H1 (cell line): ENCODE measurements at regions not wholly inside any gene's neighbourhood (a gene's known extent, or its start where the extent isn't known, plus 50 kb on each side); places are given as distances from the start of the nearest gene placed in this dataset.

ENCODE experiments used
- CTCF ChIA-PET: fragments of 300-600 bp; sonication (Branson Sonifier 250); formaldehyde crosslinking; loops from one replicate; lab custom pipeline; 2021; ENCODE audit not compliant: partially characterized antibody; lab: Charles Lee
- POLR2A ChIA-PET: fragments of 300-600 bp; sonication (Branson Sonifier 250); formaldehyde crosslinking; loops from one replicate; lab custom pipeline; 2021; ENCODE audit warnings: inconsistent platforms; ENCODE audit not compliant: partially characterized antibody; lab: Charles Lee
- DNase-seq, 2 experiments: peaks; one replicate each; pipeline versions ENCODE4 v3.0.0 to v3.0.0-alpha.2; 2010 to 2022; ENCODE audit warnings: low spot score in 2 of 2, low read depth in 1 of 2, mixed read lengths in 1 of 2
- FAIRE-seq: peaks from 2 replicates; lab custom pipeline; 2011; peaks lifted over from hg19 to GRCh38; lab: Jason Lieb, UNC
- H2AFZ ChIP-seq: 2 replicates; pipeline ENCODE4 v1.8.1; 2012; ENCODE audit warnings: low read length, inconsistent platforms
- H2AK5ac ChIP-seq: 2 replicates; pipeline ENCODE4 v1.6.1; 2013; ENCODE audit warnings: low read depth, low read length
- H2BK120ac ChIP-seq: replicated peaks from 2 replicates; pipeline ENCODE3; 2013; ENCODE audit warnings: low read depth, low read length, inconsistent platforms
- H2BK12ac ChIP-seq: 2 replicates; pipeline ENCODE4 v1.6.1; 2013; ENCODE audit warnings: low read depth, low read length
- H2BK15ac ChIP-seq: 2 replicates; pipeline ENCODE4 v1.6.1; 2013; ENCODE audit warnings: low read length
- H2BK20ac ChIP-seq: 2 replicates; pipeline ENCODE4 v1.6.1; 2013; ENCODE audit warnings: low read length
- H2BK5ac ChIP-seq: 2 replicates; pipeline ENCODE4 v1.6.1; 2013; ENCODE audit warnings: low read depth, low read length
- H3K14ac ChIP-seq: 2 replicates; pipeline ENCODE4 v1.6.1; 2013; ENCODE audit warnings: inconsistent platforms; ENCODE audit not compliant: insufficient read length
- H3K18ac ChIP-seq: 2 replicates; pipeline ENCODE4 v1.6.1; 2013; ENCODE audit warnings: low read length; ENCODE audit errors: extremely low read depth
- H3K23ac ChIP-seq: 2 replicates; pipeline ENCODE4 v1.6.1; 2013; ENCODE audit warnings: inconsistent platforms; ENCODE audit not compliant: insufficient read length
- H3K23me2 ChIP-seq: 2 replicates; pipeline ENCODE4 v1.6.1; 2013; ENCODE audit warnings: low read depth, low read length
- H3K27ac ChIP-seq: 2 replicates; pipeline ENCODE4 v1.6.1; 2011; ENCODE audit warnings: low read depth, low read length, inconsistent platforms
- H3K27me3 ChIP-seq, 4 experiments: replicated peaks in 1 of 4; 1 replicate in 1 of 4; 2 replicates in 3 of 4; pipeline versions ENCODE4 v1.6.1 to v1.8.1; 2011 to 2013; ENCODE audit warnings: low read length in 3 of 4, mild to moderate bottlenecking in 3 of 4, inconsistent platforms in 2 of 4, mixed read lengths in 2 of 4, moderate library complexity in 1 of 4; ENCODE audit not compliant: control insufficient read depth in 3 of 4, insufficient read depth in 3 of 4; ENCODE audit errors: extremely low read depth in 1 of 4
- H3K36me3 ChIP-seq, 4 experiments: 2 replicates each; pipeline versions ENCODE4 v1.6.1 to v1.8.1; 2011 to 2013; ENCODE audit warnings: mild to moderate bottlenecking in 4 of 4, low read length in 3 of 4, moderate library complexity in 2 of 4, control low read depth in 1 of 4, inconsistent platforms in 1 of 4; ENCODE audit not compliant: insufficient read depth in 4 of 4, control insufficient read depth in 2 of 4
- H3K4ac ChIP-seq: replicated peaks from 2 replicates; pipeline ENCODE3; 2013; ENCODE audit warnings: low read length, low read depth, mixed read lengths, inconsistent platforms; ENCODE audit not compliant: insufficient read length
- H3K4me1 ChIP-seq, 4 experiments: replicated peaks in 1 of 4; 1 replicate in 1 of 4; 2 replicates in 3 of 4; pipeline versions ENCODE4 v1.6.1 to v1.8.1; 2011 to 2013; ENCODE audit warnings: low read length in 3 of 4, inconsistent platforms in 2 of 4, mixed read lengths in 1 of 4; ENCODE audit not compliant: insufficient read depth in 4 of 4, control insufficient read depth in 3 of 4
- H3K4me2 ChIP-seq, 2 experiments: 2 replicates each; pipeline versions ENCODE4 v1.6.1 to v1.8.1; 2011 to 2013; ENCODE audit warnings: low read depth in 2 of 2, low read length in 2 of 2, control low read depth in 1 of 2, inconsistent platforms in 1 of 2, mild to moderate bottlenecking in 1 of 2; ENCODE audit not compliant: insufficient read depth in 1 of 2
- H3K4me3 ChIP-seq, 4 experiments: fragments of 200-600, 300-600 bp in 1 of 4; sonication (generic), shearing (Covaris generic), sonication (Bioruptor Twin) in 1 of 4; 2 replicates each; pipeline versions ENCODE4 v1.5.1 to v1.8.1; 2011 to 2016; ENCODE audit warnings: low read length in 4 of 4, low read depth in 3 of 4, control low read depth in 2 of 4, inconsistent platforms in 2 of 4, mild to moderate bottlenecking in 2 of 4, mixed read lengths in 1 of 4, moderate library complexity in 1 of 4; ENCODE audit not compliant: insufficient read depth in 2 of 4; ENCODE audit errors: extremely low read depth in 1 of 4
- H3K56ac ChIP-seq: replicated peaks from 2 replicates; pipeline ENCODE3; 2013; ENCODE audit warnings: low read depth, mild to moderate bottlenecking, mixed read lengths, low read length, inconsistent platforms; ENCODE audit not compliant: insufficient read length
- H3K79me1 ChIP-seq: 2 replicates; pipeline ENCODE4 v1.6.1; 2013; ENCODE audit warnings: low read depth, low read length, control low read depth
- H3K79me2 ChIP-seq, 2 experiments: 2 replicates each; pipeline versions ENCODE4 v1.6.1 to v1.8.1; 2012 to 2013; ENCODE audit warnings: low read length in 2 of 2, mild to moderate bottlenecking in 2 of 2, inconsistent platforms in 1 of 2; ENCODE audit not compliant: insufficient read depth in 2 of 2, control insufficient read depth in 1 of 2
- H3K9ac ChIP-seq, 4 experiments: replicated peaks in 1 of 4; 1 replicate in 1 of 4; 2 replicates in 3 of 4; pipeline versions ENCODE4 v1.6.1 to v1.8.1; 2011 to 2013; ENCODE audit warnings: low read depth in 3 of 4, low read length in 3 of 4, control low read depth in 2 of 4, mild to moderate bottlenecking in 2 of 4, moderate library complexity in 2 of 4, inconsistent platforms in 1 of 4; ENCODE audit errors: extremely low read depth in 1 of 4
- H3K9me3 ChIP-seq, 2 experiments: 2 replicates each; pipeline versions ENCODE4 v1.6.1 to v1.8.1; 2012 to 2013; ENCODE audit warnings: mild to moderate bottlenecking in 2 of 2, moderate library complexity in 2 of 2, control low read depth in 1 of 2, inconsistent platforms in 1 of 2, low read depth in 1 of 2, low read length in 1 of 2, mixed read lengths in 1 of 2; ENCODE audit not compliant: insufficient read depth in 2 of 2
- H4K20me1 ChIP-seq, 2 experiments: replicated peaks in 1 of 2; 2 replicates each; pipeline versions ENCODE3 to v1.8.1; 2011 to 2013; ENCODE audit warnings: inconsistent platforms in 2 of 2, low read length in 2 of 2, mild to moderate bottlenecking in 1 of 2; ENCODE audit not compliant: insufficient read depth in 2 of 2, control insufficient read depth in 1 of 2
- H4K5ac ChIP-seq: 2 replicates; pipeline ENCODE4 v1.6.1; 2013; ENCODE audit warnings: low read length, low read depth, mixed read lengths, inconsistent platforms; ENCODE audit not compliant: insufficient read length
- H4K8ac ChIP-seq: 2 replicates; pipeline ENCODE4 v1.8.0; 2013; ENCODE audit warnings: mild to moderate bottlenecking, moderate library complexity, low read length, inconsistent platforms; ENCODE audit not compliant: insufficient read depth; ENCODE audit errors: extremely low read depth
- H4K91ac ChIP-seq: replicated peaks from 2 replicates; pipeline ENCODE3; 2013; ENCODE audit warnings: low read length, mixed read lengths, inconsistent platforms; ENCODE audit not compliant: insufficient read length
- BACH1 ChIP-seq: IDR thresholded peaks from 2 replicates; pipeline ENCODE4 v1.6.1; 2012; ENCODE audit warnings: low read length, improper control_type of control experiment
- GABPA ChIP-seq: IDR thresholded peaks from 2 replicates; pipeline ENCODE4 v1.6.1; 2011; ENCODE audit warnings: mild to moderate bottlenecking, low read length, moderate library complexity, borderline replicate concordance; ENCODE audit not compliant: insufficient read depth
- MAX ChIP-seq: IDR thresholded peaks from 2 replicates; pipeline ENCODE4 v1.6.1; 2012; ENCODE audit warnings: inconsistent platforms
- NRF1 ChIP-seq: IDR thresholded peaks from 2 replicates; pipeline ENCODE4 v1.6.1; 2011; ENCODE audit warnings: mild to moderate bottlenecking, low read depth, low read length, improper control_type of control experiment
- POLR2A ChIP-seq, 2 experiments: IDR thresholded peaks; 1 replicate in 1 of 2; 2 replicates in 1 of 2; pipeline ENCODE4 v1.6.1; 2011; ENCODE audit warnings: low read depth in 2 of 2, low read length in 2 of 2, mild to moderate bottlenecking in 2 of 2; ENCODE audit errors: control extremely low read depth in 1 of 2
- POU5F1 ChIP-seq: IDR thresholded peaks from 2 replicates; pipeline ENCODE4 v1.6.1; 2011; ENCODE audit warnings: low read depth, mild to moderate bottlenecking, low read length, moderate library complexity
- RAD21 ChIP-seq, 2 experiments: IDR thresholded peaks in 1 of 2; conservative IDR thresholded peaks in 1 of 2; 2 replicates each; pipeline ENCODE4 v1.6.1; 2011; ENCODE audit warnings: low read depth in 2 of 2, low read length in 2 of 2, improper control_type of control experiment in 1 of 2, inconsistent platforms in 1 of 2, mild to moderate bottlenecking in 1 of 2, moderate library complexity in 1 of 2
- SAP30 ChIP-seq: fragments of 300-600 bp; sonication (generic); IDR thresholded peaks from 2 replicates; pipeline ENCODE4 v1.7.1; 2012; ENCODE audit warnings: low read length, moderate library complexity, mild to moderate bottlenecking, inconsistent platforms; ENCODE audit not compliant: insufficient read depth, insufficient replicate concordance
- SP2 ChIP-seq: IDR thresholded peaks from 2 replicates; pipeline ENCODE4 v1.6.1; 2012; ENCODE audit warnings: mild to moderate bottlenecking, low read length, inconsistent platforms
- SP4 ChIP-seq: IDR thresholded peaks from 2 replicates; pipeline ENCODE4 v1.6.1; 2012; ENCODE audit warnings: low read length, inconsistent platforms
- TAF7 ChIP-seq: optimal IDR thresholded peaks from 2 replicates; pipeline ENCODE3; 2011; ENCODE audit warnings: low read depth, mild to moderate bottlenecking, inconsistent platforms, low read length, moderate library complexity, borderline replicate concordance
- TBP ChIP-seq: IDR thresholded peaks from 2 replicates; pipeline ENCODE4 v1.6.1; 2011; ENCODE audit warnings: low read depth, low read length, improper control_type of control experiment
- YY1 ChIP-seq: IDR thresholded peaks from 2 replicates; pipeline ENCODE4 v1.6.1; 2011; ENCODE audit warnings: low read depth, mild to moderate bottlenecking, low read length
- ZNF274 ChIP-seq: IDR thresholded peaks from 2 replicates; pipeline ENCODE4 v1.7.0; 2012; ENCODE audit warnings: low read length, borderline replicate concordance; ENCODE audit errors: extremely low read depth
- WGBS, 2 experiments: shearing (Covaris generic) in 1 of 2; methylation state at CpG; one replicate each; pipeline versions ENCODE4 v1.1.6 to v1.1.7; 2013 to 2015; ENCODE audit warnings: low lambda C conversion rate in 2 of 2, mixed read lengths in 2 of 2, inconsistent platforms in 1 of 2, low coverage in 1 of 2, missing lambda C conversion rate in 1 of 2; ENCODE audit not compliant: insufficient replicate concordance in 2 of 2, insufficient coverage in 1 of 2, insufficient read length in 1 of 2; ENCODE audit errors: extremely low coverage in 1 of 2, missing lambda C conversion rate in 1 of 2; 5-methylcytosine and 5-hydroxymethylcytosine counted together

- no peak overlapping the region for H3K18ac ChIP-seq
- H3K27me3 ChIP-seq = no peaks in the 10 kb centered on the region
- no peak overlapping the region for H2BK120ac ChIP-seq
- H3K79me2 ChIP-seq = no peaks in the 10 kb centered on the region
- DNase-seq = no peak
- H3K36me3 ChIP-seq = no peaks in the 10 kb centered on the region
- H3K56ac ChIP-seq = no peak overlapping the region
- no peak overlapping the region for H3K23ac ChIP-seq
- H3K27ac ChIP-seq = no peak overlapping the region
- CTCF ChIA-PET = interaction anchor here (0.6 to 1.2 kb wide), 3 partner anchors 8 to 552 kb away, joined by 3 read pairs; no protein-coding TSS in a partner anchor
- H4K5ac ChIP-seq = no peak overlapping the region
- FAIRE-seq = no peak
- H4K91ac ChIP-seq = no peak overlapping the region
- 89% methylated on average over 4 of the region's 4 CpGs; no CpG with 5 or more reads in 1 of the 2 experiments for WGBS, 2 experiments
- no peak overlapping the region for H3K14ac ChIP-seq
- H3K9ac ChIP-seq = no peak overlapping the region
- no peak overlapping the region for H2BK20ac ChIP-seq
- H2AK5ac ChIP-seq = no peak overlapping the region
- H3K4me2 ChIP-seq = no peak overlapping the region
- H3K4ac ChIP-seq = no peak overlapping the region
- H3K9me3 ChIP-seq = peaks cover 13 to 17% of the 10 kb centered on the region in 2 experiments; a peak in 3 of 4 replicates
- no peaks in the 10 kb centered on the region for H4K20me1 ChIP-seq
- no peak overlapping the region for H4K8ac ChIP-seq
- no peak overlapping the region for H2BK15ac ChIP-seq
- no peak overlapping the region for H2AFZ ChIP-seq
- no peaks in the 10 kb centered on the region for H3K79me1 ChIP-seq
- no peak overlapping the region for H2BK12ac ChIP-seq
- no peak overlapping the region for H2BK5ac ChIP-seq
- POLR2A ChIA-PET = no interaction called here
- no peaks in the 10 kb centered on the region for H3K23me2 ChIP-seq
- no peaks in the 10 kb centered on the region for H3K4me1 ChIP-seq
- no peak overlapping the region for H3K4me3 ChIP-seq
- TF ChIP-seq YY1 (no peak), TAF7 (no peak), SP2 (no peak), NRF1 (no peak), RAD21 (IDR thresholded peaks at IDR 0.05 in 1 of 2, conservative IDR thresholded peaks at IDR 0.05 in 1 of 2; ENCODE audit: low read depth in 2 of 2, low read length in 2 of 2) (no peak), POU5F1 (no peak), BACH1 (no peak), SP4 (no peak), SAP30 (no peak), POLR2A (IDR thresholded peaks at IDR 0.05; ENCODE audit: control extremely low read depth in 1 of 2, low read depth in 2 of 2, low read length in 2 of 2) (no peak), ZNF274 (no peak), TBP (no peak), GABPA (no peak), MAX (no peak)
Observed at GRCh38 chr11:37223962-37224361, 625.9 kb upstream of the RAG2 start.
